Epithelial cell of esophagus (primary cell): ENCODE measurements at regions not wholly inside any gene's neighbourhood (a gene's known extent, or its start where the extent isn't known, plus 50 kb on each side); places are given as distances from the start of the nearest gene placed in this dataset.

Experiments used
- DNase-seq: peaks from one replicate; pipeline ENCODE4 v3.0.0; 2010; ENCODE audit warnings: low read depth
- H3K4me3 ChIP-seq: 2 replicates; pipeline ENCODE4 v1.5.1; 2011; ENCODE audit warnings: mild to moderate bottlenecking, low read length, control low read depth
- TF ChIP-seq, protein P1 (sequence below): IDR thresholded peaks from 2 replicates; pipeline ENCODE4 v1.5.1; 2011; ENCODE audit warnings: low read depth, mild to moderate bottlenecking, low read length, control low read depth, inconsistent platforms; ENCODE audit not compliant: insufficient read depth; ENCODE audit errors: missing control alignments

DNA sequence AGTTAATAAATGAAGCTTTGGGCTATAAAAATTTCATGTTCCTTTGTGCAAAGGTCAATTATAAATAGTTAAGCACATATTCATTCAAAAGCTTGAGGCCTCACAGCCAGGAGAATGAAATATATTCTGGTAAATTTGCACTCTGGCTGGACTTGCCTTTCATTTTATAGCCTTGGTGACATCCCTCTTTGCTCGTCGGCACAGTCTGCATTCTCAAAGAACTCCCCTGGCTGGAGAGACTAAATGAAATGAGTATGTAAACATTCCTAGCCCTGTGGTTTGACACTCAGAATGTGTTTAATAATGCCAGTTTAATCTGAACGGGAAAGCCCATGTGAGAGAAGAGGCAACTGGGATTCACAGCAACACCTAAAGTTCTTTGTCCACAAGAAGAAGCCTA lies 285.6 kb downstream of the BRINP1 start:
- TF ChIP-seq, protein P1, sequence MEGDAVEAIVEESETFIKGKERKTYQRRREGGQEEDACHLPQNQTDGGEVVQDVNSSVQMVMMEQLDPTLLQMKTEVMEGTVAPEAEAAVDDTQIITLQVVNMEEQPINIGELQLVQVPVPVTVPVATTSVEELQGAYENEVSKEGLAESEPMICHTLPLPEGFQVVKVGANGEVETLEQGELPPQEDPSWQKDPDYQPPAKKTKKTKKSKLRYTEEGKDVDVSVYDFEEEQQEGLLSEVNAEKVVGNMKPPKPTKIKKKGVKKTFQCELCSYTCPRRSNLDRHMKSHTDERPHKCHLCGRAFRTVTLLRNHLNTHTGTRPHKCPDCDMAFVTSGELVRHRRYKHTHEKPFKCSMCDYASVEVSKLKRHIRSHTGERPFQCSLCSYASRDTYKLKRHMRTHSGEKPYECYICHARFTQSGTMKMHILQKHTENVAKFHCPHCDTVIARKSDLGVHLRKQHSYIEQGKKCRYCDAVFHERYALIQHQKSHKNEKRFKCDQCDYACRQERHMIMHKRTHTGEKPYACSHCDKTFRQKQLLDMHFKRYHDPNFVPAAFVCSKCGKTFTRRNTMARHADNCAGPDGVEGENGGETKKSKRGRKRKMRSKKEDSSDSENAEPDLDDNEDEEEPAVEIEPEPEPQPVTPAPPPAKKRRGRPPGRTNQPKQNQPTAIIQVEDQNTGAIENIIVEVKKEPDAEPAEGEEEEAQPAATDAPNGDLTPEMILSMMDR: no peak
- no peak overlapping the region for H3K4me3 ChIP-seq
- DNase-seq: no peak

DNA sequence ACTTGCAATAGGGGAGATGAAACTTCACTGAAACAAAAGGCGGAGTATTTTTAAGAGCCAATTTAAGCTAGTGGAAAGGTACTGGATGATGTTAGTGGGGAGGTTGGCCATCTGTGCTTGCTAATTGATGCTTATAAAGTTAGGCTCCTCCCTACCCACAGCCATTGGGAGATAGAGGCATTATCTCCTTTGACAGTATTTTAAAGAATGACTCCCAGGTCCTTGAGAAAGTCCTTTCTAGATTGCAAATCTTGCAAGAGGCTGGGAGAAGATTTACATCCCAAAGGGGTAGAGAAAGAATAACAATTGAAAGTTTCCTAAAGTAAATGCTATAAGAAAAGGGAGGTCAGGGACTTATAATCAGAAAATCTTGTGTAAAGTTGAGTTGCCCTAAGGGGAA lies 282.6 kb downstream of the BRINP1 start:
- TF ChIP-seq, protein P1: no peak
- no peak overlapping the region for H3K4me3 ChIP-seq
- DNase-seq: no peak

DNA sequence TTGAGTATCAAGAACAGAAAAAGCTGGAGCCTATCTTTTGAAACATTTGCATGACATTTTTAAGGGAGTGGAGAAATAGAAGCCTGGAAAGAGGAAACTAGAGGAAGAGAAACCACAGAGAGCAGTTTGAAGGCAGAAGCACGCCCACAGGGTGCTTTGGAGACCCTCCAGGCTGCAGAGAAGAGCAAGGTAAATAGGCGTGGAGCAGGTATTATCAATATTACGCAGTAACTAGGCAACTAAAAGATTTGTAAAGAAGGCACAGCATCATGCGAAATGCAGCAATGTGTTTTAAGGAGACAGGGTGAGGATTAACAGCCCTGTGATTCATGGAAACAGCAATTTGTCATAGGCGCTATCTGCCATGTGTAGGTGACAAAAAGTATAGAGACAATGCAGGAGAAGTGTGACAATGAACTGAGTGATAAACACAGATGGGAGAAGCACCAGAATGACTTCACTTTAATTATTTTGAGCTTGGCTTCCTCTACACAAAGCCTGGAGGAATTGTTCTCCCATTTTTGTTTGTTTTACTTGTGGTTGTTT lies 281.2 kb downstream of the BRINP1 start:
- no peak overlapping the region for H3K4me3 ChIP-seq
- DNase-seq: no peak
- TF ChIP-seq, protein P1: no peak

DNA sequence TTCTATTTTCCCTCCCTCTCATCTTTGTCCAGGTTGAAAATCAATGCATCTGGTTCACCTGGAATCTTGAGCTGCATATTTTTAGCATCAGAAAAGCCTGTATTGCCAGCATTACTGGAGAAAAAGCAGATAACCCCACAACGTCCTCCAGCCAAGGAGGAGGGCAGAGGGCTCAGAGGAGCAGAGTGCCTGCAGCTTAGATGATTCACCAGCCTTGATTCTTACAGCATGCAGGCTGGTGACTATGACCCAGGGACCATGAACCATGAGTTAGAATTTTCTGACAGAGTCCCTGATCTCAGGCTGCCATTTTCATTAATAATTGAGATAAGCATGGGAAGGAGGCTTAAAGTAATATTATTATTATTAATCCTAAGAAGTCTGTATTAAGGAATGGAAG lies 278.2 kb downstream of the BRINP1 start:
- H3K4me3 ChIP-seq: no peak overlapping the region
- DNase-seq: peak; percentile 1
- TF ChIP-seq, protein P1: no peak

DNA sequence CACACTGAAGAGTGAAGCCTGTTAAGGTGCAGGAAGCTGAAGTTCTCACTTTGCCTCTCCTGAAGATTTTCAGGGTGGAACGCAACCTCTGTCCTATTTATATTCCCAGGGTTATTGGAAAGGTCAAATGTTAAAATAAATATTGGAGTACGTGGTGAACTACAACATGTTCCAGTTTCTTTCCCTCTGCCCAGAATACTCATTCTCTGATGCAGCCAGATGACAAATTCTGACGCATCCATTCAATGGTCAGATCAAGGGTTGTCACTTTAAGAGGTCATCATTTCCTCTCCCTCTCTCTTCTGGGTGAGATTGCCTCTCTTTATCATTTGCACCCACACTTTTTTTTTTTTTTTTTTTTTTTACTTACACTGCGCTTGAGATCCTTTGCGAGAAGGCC lies 277.1 kb downstream of the BRINP1 start:
- DNase-seq: no peak
- no peak overlapping the region for H3K4me3 ChIP-seq
- TF ChIP-seq, protein P1: no peak

DNA sequence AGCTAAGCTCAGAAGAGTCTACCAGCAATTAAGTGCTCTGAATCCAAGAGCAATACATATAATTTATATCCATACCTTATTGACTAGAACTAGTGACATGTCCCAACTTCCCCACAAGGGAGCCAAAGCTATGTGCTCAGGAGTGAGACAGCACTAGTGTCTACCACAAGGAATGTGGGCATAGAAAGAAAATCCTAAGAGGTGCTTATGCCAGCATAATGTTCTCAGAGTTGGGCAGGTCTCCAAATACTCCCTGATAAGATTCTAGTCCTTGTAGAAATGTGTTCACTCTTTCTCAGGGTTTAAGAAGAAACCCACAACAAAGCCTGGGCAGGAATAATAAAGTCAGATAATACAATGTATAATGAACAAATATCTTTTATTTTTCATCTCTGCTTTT lies 275.1 kb downstream of the BRINP1 start:
- no peak overlapping the region for H3K4me3 ChIP-seq
- TF ChIP-seq, protein P1: no peak
- DNase-seq: no peak

DNA sequence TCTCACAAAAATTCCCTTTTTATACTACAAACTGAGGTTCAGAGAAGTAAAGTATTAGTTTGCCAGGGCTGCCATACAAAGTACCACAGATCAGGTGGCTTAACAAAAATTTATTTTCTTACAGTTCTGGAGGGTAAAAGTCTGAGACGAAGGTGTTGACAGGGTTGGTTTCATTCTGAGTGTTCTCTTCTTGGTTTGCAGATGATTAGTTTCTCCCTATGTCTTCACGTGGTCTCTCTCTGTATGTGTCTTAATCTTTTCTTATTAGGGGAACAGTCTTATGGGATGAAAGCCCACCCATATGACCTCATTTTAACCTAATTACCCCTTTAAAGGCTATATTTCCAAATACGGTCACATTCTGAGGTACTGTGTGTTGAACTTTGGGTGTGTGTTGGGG lies 274.2 kb downstream of the BRINP1 start:
- H3K4me3 ChIP-seq: no peak overlapping the region
- DNase-seq: no peak
- TF ChIP-seq, protein P1: no peak
